Fibroblast of skin of right biceps (primary cell): ENCODE measurements at regions not wholly inside any gene's neighbourhood (a gene's known extent, or its start where the extent isn't known, plus 50 kb on each side); places are given as distances from the start of the nearest gene placed in this dataset.

Source experiments
- DNase-seq: peaks from one replicate; pipeline ENCODE4 v3.0.0-alpha.2; 2013

DNA sequence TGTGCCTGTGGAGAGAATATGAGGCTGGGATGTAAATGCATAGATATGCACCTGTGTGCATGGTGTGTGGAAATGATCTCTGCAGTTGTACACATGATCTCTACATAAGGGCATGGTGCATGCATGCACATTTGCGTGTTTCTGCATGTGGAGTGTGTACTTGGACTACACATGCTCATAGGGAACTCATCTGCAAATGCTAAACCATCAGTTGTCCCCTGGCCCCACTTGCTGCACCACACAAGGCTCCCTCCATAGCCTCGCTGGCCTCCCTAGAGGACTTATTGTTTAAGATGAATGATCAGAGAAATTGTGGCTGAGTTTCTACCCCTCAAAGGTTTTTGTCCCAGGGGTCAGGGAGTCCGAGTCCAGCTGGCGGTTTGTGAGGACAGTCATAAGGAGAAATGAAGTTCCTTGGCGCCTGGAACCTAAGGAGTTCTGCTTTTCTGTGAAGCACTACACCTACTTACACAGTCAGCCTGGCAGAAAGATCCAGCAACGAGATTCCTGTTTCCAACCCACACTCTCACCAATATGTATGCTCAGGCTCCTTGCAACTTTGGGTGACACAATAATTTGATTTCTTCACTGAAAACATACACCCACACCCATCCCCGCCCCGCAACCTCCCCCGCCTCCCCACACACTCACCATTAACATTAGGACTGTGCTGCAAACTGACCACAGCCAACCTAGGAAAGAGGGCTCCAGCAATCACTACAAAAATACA, 79.9 kb upstream of the CPEB4 start:
- DNase-seq, result no peak

DNA sequence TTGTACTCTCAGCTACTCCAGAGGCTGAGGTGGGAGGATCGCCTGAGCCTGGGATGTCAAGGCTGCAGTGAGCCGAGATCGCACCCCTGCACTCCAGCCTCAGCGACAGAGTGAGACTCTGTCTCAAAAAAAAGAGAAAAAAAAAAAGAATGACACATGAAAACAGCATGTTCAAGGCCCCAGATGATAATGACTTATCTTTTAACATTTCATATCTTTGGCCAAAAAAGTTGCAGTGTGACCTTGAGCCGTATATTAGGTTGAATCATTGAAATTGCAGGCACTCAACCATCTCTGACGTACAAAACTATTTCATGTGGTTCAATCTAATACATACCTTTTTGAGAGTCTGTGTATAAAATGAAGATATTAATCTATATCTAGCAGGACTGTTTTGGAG, 79.1 kb upstream of the CPEB4 start:
- DNase-seq, result peak; percentile 6

- no peak for DNase-seq
Measured at GRCh38 chr5:173812811-173813550, 75.2 kb upstream of the CPEB4 start.

GRCh38 chr5:173814053-173814452, 74.1 kb upstream of the CPEB4 start:
- DNase-seq, result no peak

DNA sequence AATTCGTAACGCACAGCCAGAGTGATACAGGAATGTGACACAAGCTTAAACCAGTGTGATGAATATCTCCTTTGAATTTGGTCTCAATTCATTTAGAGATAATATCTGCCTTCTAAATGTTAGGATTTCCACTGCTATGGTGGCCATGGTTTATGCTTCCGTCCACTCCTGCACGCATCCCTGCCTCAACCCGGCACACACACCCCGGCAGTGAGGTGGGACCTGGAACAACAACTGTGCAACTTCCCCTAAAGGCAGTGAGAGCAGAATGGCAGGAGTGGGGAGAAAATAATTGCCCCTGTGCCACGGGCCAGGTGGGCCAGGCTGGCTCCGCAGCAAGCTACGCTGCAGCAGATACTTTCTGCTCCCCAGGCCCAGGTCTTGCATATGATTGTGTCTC, 72.6 kb upstream of the CPEB4 start:
- no peak for DNase-seq

GRCh38 chr5:173816728-173817127, 71.4 kb upstream of the CPEB4 start:
- DNase-seq, result no peak

DNA sequence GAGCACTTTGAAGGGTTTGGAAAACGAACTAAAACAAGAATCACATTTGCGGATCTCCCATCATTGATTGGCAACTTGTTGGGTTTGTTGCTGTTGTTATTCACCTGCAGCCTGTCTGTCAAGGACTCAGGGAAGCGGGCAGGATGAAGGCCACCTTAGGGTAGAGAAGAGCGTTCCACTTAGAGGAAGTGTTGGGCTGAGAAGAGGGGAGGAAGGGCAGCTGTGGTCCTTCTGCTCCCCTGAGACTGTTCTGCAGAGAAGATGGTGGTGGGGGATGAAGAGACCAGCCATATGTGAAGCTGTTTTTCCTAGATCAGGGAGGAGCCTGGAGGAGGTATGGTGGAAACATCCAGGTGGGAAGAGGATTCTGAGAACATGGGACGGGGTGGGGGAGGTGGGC, 70.6 kb upstream of the CPEB4 start:
- DNase-seq, result no peak

GRCh38 chr5:173819521-173819920, 68.6 kb upstream of the CPEB4 start:
- no peak for DNase-seq

DNA sequence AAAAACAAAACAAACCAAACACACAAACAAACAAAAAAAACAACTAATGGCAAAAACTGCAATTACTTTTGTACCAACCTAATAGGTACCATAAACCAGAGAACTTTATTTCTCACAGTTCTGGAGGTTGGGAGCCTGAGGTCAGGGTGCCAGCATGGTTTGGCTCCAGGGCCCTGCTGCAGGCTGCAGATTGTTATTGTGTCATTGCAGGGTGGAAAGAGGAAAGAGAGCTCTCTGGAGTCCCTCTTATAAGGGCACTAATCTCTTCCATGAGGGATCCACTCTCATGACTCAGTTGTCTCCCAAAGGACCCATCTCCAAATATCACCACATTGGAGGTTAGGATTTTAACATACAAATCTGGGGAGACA, 64.9 kb upstream of the CPEB4 start:
- no peak for DNase-seq

- peak; percentile 47 for DNase-seq
Measured at GRCh38 chr5:173823721-173824567, 64.2 kb upstream of the CPEB4 start.

- peak; percentile 7 for DNase-seq
Measured at GRCh38 chr5:173825215-173825865, 62.8 kb upstream of the CPEB4 start.

GRCh38 chr5:173826086-173826427, 62.1 kb upstream of the CPEB4 start:
- DNase-seq, result no peak

DNA sequence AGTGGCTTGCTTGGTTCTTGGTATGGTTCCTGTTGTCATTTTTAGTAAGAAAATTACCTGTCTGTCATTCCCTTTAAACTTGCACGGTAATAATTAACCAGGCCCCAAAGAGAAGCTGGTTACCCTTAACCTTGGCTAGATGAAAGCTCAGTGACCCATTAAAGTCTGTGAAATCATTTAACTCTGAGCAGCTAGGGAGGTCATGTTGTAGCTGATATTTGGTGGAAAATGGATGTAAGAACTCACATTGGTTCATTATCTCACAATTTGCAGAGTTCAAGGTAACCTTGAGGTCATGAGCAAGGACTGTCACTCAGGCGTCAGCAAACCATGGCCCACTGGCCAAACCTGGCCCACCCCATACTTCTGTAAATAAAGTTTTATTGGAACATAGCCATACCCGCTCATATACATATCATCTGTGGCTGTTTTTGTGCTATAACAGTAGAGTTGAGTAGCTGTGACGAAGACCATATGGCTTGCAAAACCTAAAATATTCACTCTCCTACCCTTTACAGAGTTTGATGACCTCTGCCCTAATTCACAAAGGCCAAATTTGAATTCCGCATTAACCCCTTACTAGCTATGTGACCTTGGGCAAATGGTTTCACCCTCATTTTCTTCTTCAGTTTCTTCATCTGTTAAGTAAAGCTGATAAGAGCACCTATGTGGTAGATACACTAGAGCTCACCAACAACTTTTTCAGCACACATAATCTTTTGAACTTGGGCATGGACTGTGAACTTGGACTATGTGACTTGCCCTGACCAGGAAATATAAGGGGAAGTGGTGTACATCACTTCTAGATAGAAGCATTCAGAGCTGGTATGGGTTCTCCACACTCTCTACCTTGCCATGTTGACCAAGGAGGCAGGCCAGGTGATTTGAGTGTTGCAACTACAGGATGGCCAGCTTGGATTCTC, 61.5 kb upstream of the CPEB4 start:
- no peak for DNase-seq

- DNase-seq, result no peak
Measured at GRCh38 chr5:173828952-173829351, 59.2 kb upstream of the CPEB4 start.

DNA sequence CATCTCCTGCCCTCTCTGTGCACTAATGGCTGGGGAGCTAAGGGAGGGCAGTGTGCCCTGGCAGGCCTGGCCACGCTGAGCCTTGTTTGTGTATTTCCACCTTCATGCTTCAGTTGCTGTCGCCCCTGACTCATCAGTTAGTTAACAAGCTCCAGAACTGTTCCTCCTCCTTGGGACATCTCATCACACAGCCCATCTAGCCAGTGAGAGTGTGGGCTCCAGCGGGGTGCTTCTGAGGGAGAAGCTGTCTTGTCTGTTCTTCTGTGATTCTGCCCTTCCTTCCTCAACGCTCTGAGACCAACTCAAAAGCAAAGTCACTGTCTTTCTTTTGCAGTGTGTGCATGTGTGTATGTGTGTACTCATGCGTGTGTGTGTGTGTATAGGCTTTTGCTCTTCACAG, 58.3 kb upstream of the CPEB4 start:
- no peak for DNase-seq

GRCh38 chr5:173830421-173830820, 57.7 kb upstream of the CPEB4 start:
- DNase-seq, result no peak

GRCh38 chr5:173831196-173831914, 56.8 kb upstream of the CPEB4 start:
- DNase-seq, result no peak

- DNase-seq, result no peak
Measured at GRCh38 chr5:173832386-173832785, 55.8 kb upstream of the CPEB4 start.

DNA sequence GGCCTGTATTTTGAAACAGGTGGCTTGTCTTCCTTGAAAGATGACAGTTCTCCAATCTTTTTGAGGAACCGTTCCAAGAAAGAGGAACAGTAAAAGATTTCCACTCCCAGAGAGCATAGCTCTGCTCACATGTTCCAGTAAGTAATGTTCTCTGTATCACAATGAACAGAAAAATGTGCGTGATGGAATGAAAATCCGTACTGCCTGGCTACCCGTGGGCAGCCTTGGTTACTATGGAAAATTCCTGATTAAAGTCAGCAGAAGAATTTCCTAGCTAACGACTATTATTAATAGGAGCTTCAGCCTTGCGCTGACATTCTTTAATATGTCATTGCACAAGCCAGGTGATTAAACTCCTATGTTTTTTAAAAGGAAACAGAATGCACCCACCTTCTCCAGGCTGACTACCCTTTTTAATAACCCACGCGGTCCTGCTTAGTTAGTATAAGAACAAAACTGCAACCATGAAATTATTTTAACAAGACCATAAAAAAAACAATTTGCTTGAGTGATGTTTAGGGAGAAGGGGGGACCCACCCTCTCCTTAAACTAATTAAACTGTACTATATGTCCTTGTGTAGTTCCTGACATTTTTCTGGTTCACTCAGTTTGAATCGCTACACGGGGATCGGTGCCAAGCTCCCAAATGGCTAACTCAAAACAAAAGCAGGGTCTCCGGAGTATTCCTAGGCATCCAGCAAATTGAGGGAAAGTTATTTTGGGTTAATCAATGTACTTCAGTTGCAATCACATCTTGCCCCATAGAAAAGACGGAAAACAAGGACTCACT, 54.8 kb upstream of the CPEB4 start:
- DNase-seq, result no peak

DNA sequence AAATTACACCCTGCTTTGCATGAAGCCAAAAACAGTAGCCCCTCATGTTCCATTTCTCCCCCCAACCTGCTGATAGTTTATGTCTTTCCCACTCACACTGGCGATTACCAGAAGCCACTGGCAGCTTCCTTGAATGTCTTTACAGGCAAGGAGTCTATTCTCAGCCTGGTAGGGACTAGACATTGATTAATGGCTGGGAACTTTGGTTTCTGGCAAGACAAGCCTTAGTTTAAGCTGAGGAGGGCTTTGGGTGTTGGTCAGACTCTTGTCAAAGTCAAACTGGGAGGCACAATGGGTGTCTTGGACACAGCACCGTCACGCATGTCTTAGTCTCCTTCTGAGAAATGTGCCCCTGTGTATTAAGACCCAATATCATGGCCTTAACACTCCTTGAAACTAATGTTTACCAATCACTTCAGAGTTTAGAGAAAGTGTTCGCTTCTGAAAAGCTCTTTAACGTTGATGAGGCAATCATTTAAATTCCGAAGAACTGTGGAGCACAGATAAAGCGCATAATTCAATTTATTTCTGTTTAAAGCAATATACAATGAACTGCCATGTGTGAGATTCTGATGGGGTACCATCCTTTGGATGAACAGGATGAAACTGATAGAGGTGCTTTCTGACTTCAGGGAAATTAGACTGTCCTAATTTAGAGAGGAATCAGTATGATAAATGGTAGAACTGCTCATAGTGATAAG, 53.9 kb upstream of the CPEB4 start:
- DNase-seq, result no peak
